PC-3 (cell line): ENCODE measurements at regions not wholly inside any gene's neighbourhood (a gene's known extent, or its start where the extent isn't known, plus 50 kb on each side); places are given as distances from the start of the nearest gene placed in this dataset.

Source experiments
- EZH2 ChIP-seq: fragments of 300-600 bp; sonication (generic); IDR thresholded peaks from one replicate; pipeline ENCODE4 v1.6.1; 2017; ENCODE audit warnings: antibody characterized with exemption, mild to moderate bottlenecking, low read length; ENCODE audit not compliant: unreplicated experiment
- EZH2phosphoT487 ChIP-seq: fragments of 300-600 bp; sonication (generic); IDR thresholded peaks from 2 replicates; pipeline ENCODE4 v1.6.1; 2018; ENCODE audit warnings: mild to moderate bottlenecking, antibody characterized with exemption, low read length, borderline replicate concordance
- TF ChIP-seq, protein P1 (sequence below): fragments of 300-600 bp; sonication (generic); conservative IDR thresholded peaks from 2 replicates; pipeline ENCODE4 v1.5.1; 2017; ENCODE audit warnings: antibody characterized with exemption, low read depth, mild to moderate bottlenecking, low read length

DNA sequence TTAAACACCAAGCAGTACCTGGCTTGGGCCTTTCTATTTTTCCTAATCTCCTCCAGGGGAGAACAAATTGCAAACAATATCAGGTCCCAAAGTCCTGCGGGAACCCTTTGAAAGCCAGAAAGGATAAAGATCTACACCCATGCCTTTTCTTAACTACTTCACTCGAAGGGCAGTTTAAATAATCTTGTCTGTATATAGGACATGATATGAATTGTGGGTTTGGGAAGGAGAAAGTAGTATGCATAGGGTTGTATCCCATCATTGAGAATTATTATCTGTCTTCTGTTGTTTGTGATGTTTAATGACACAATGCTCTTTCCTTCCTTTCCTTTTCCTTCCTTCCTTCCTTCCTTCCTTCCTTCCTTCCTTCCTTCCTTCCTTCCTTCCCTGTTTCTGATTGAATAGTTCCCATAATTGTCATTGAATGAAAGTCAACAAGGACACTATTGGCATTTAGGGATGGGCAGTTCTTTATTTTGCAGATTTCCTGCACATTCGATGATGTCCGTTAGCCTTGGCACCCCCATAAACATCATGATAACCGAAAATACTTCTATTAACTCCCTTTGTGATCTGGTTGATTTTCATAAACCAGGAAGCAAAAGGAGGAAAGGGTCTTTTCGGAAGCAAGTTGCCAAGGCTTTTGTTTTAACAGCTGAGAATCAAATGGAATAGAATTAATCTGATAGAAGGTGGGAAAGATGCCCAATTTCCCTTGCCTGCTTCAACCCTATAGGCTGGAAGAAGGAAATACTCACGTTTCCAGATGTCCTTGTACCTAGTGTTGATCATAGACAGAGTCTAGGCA lies 141.3 kb downstream of the ATG4C start:
- TF ChIP-seq, protein P1, sequence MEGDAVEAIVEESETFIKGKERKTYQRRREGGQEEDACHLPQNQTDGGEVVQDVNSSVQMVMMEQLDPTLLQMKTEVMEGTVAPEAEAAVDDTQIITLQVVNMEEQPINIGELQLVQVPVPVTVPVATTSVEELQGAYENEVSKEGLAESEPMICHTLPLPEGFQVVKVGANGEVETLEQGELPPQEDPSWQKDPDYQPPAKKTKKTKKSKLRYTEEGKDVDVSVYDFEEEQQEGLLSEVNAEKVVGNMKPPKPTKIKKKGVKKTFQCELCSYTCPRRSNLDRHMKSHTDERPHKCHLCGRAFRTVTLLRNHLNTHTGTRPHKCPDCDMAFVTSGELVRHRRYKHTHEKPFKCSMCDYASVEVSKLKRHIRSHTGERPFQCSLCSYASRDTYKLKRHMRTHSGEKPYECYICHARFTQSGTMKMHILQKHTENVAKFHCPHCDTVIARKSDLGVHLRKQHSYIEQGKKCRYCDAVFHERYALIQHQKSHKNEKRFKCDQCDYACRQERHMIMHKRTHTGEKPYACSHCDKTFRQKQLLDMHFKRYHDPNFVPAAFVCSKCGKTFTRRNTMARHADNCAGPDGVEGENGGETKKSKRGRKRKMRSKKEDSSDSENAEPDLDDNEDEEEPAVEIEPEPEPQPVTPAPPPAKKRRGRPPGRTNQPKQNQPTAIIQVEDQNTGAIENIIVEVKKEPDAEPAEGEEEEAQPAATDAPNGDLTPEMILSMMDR = no peak
- TF ChIP-seq EZH2 (no peak), EZH2phosphoT487 (no peak)
